LoVo (cell line): ENCODE measurements at regions not wholly inside any gene's neighbourhood (a gene's known extent, or its start where the extent isn't known, plus 50 kb on each side); places are given as distances from the start of the nearest gene placed in this dataset.

Experiments
- DNase-seq: peaks from one replicate; pipeline ENCODE4 v3.0.0-alpha.2; 2016; ENCODE audit warnings: low spot score

- DNase-seq: no peak
Observed at GRCh38 chr3:145936971-145937370, 224.0 kb downstream of the PLOD2 start.

DNA sequence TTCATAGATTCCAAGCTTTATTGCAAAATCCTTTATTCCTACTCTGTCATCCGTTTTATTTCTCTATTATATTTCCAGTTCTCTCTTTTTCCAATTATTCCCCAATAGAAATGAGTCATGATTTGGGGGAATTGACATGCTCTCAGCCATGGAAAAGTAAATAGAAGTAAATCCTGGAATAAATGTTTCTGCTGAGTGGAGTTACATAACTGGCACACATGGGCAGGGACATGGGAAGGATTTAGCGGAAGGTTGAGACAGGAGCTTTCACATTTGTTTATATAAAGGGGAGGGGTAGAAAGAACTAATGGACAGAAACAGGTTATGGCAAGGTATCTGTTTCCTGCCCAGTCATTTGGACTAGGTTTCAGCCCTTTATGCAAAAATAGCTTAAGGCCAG is 221.6 kb downstream of the PLOD2 start:
- DNase-seq: no peak

DNA sequence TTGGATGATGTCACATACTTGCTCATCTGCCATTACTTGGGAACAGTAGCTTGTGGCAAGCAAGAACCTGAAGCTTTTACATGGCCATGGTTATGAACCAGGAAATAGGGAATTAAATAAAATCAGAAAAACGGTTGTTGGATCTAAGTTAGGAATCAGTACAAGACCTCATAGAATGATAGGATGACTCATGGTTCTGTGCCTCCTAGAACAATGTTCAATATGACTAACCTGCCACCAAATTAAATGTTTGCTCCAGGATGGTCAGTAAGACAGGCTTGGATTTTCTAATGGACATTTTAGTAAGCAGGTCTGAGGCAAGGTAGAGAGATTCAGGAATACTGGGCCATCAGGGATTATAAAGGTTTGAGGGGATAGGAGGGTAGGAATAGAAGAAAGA is 218.9 kb downstream of the PLOD2 start:
- DNase-seq: no peak

DNA sequence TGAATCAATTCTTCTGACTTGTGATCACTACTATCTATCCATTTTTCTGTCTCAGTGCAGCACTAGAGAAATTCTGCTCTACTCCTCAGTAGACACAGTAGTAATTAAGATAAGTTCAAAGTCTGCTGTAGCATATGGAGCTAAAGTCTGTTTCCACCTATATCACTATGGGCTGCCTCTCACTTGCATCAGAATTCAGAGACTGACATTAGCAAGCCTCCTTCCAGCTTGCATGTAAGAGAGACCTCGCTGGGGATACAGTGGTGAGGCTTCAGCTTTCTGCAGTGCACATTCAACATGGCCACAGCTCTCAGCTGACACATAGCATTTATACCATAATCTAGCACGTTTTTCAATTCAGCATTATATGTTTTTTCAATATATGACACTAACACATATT is 217.0 kb downstream of the PLOD2 start:
- DNase-seq: no peak

DNA sequence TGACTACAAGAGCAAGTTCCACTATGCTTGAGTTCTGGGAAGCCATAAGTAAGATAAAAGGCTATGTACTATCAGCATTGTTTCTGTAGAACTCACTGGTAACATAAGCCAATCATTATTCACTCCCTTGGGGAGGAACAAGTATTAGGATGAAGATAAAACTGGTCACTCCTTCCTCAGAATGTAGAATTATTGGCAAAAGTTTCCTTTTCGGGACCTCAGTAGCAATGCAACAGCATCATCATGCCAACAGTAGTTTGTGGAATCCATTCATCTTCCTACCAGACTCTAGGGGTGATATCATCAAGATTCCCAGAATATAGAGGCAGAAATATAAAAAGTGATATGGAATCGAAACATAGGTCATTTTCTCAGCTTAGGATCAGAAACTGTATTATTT is 209.5 kb downstream of the PLOD2 start:
- DNase-seq: no peak

DNA sequence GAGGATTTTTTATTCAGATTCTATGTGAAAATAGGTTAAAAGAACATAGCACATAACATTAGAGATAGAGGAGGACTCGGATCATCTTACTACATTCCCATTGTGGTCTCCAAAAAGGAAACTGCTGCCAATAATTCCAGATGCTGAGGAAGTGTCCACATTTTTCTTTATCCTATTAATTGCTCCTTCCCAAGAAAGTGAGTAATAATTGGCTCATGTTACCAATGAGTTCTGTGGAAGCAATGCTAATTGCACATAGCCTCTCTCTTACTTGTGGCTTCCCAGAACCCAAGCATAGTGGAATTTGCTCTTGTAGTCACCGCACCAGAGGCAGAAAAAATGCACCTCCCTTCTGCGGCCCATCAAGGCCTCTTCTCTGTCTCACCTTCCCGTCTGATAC is 208.4 kb downstream of the PLOD2 start:
- no peak for DNase-seq

DNA sequence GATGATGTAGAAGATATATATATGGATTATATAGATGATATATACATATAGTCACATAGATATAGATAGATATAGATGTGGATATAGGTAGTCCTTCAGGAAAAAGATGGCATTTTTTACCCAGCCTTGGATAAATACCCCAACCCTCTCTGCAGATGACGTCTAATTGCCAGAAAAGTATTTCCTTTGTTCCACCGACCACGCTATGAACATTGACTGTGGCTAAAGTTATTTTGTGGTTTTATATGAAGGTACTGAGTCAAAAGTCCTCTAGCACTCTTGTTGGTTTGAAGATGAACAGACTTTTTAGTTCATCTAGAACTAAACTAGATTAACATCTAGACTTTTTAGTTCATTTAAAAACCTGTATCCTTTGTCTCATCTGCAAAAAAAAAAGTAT is 207.7 kb downstream of the PLOD2 start:
- DNase-seq: no peak

DNA sequence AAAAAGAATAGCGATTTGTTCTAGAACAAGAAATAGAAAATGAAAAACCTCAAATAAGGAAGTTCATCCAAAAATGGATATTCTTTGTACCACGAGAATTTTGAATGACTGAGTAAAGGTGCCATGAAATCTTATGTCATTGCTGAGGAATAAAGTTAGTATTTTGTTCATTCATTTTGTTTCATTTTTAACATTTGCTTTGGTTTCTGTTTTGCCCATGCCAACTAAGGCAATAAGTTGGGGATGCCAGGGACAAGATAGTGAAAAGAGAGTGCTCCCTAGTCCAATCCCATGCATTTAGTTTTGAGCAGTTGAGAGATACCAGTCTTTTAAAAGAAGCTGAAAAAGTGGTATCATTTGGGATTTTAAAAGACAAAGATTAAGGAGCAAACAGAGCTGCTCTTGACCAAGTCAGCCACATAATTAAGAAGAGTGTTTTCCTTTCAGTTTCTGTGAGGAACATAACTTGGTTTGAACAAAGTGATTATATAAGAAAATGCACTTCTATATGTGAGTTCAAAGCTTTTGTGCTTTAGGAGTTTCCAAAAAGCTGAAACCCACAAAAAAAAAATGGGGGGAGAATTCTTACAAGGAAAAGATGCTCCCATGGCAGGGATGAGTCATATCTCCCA is 201.4 kb downstream of the PLOD2 start:
- DNase-seq: no peak

GRCh38 chr3:145963111-145963510 is 197.9 kb downstream of the PLOD2 start:
- DNase-seq: no peak

DNA sequence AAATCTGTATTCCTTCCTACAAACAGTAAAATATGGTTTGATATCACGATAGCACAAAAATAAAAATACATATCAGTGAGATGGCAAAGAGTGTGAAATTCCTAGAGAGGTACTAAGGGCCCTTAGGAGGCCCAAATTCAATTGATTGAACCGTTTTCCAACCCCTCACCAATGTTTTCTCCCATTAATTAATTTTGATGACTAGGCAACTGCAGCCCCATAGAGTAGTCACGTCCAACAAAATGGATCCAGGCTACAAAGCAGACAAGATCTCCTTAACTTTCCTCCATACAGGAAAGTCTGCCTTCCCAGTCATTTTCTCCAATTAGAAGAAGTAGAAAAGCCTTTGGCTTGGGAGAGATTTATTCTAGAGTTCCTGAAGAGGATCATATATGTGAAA is 193.9 kb downstream of the PLOD2 start:
- DNase-seq: no peak

GRCh38 chr3:145971186-145971585 is 189.8 kb downstream of the PLOD2 start:
- DNase-seq: no peak

DNA sequence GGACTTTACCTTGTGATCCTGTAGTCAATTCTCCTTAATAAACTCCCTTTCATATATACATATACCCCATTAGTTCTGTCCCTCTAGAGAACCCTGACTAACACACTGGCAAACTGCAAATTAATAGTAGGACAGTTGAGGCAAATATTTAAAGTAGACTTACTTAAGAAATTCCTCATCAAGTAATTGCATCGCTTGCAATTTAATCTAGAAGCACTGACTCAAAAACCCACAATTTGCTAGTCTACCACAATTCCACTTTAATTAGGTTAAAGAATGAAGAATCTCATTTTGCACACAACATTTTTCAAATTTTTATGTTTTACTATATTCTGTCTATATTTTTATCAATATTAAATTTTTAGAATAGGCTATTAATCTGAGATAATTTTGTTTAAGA is 188.1 kb downstream of the PLOD2 start:
- no peak for DNase-seq

DNA sequence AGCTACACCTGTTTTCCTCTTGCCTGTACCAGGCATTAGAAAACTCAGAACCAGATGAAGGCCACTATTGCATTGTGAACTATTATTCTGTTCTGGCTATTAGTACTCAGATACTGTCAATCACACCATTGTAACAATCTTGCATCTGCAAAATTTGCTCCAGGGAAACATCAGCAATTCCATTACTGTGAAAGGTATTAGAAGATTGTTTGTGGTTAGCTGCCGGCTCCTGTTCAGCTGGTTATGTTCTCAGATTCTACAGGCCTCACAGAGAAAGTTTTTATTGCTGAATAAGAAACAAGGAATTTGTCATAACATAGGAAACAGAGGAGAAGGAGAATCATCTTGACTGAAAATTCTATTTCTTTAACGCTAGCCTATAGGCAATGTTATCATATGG is 179.9 kb downstream of the PLOD2 start:
- DNase-seq: no peak

- DNase-seq: no peak
Observed at GRCh38 chr3:145983101-145983500, 177.9 kb downstream of the PLOD2 start.
